Progenitor cell of endocrine pancreas (in vitro differentiated cells): ENCODE measurements at regions not wholly inside any gene's neighbourhood (a gene's known extent, or its start where the extent isn't known, plus 50 kb on each side); places are given as distances from the start of the nearest gene placed in this dataset.
"Not testable (repeated sequence)": the region's sequence is repeated elsewhere in the genome, so short reads cannot be mapped to it uniquely, and the experiment has no call there.

ENCODE experiments used
- DNase-seq: peaks from one replicate; pipeline ENCODE4 v3.0.0; 2021; ENCODE audit warnings: low spot score; ENCODE audit not compliant: unreplicated experiment
- H3K27ac Mint-ChIP-seq: 2 replicates; pipeline ENCODE4 v1.8.0; 2021; ENCODE audit warnings: mild to moderate bottlenecking, moderate library complexity, mixed read lengths
- H3K27me3 Mint-ChIP-seq: 2 replicates; pipeline ENCODE4 v1.8.0; 2021; ENCODE audit warnings: mixed read lengths
- H3K36me3 Mint-ChIP-seq: 2 replicates; pipeline ENCODE4 v1.8.0; 2022; ENCODE audit warnings: mixed read lengths; ENCODE audit not compliant: insufficient read depth
- H3K4me1 Mint-ChIP-seq: 2 replicates; pipeline ENCODE4 v1.8.0; 2021; ENCODE audit warnings: low read depth, mixed read lengths
- H3K4me3 Mint-ChIP-seq: 2 replicates; pipeline ENCODE4 v1.8.0; 2021; ENCODE audit warnings: low read depth, mild to moderate bottlenecking, moderate library complexity, mixed read lengths
- H3K9me3 Mint-ChIP-seq: 2 replicates; pipeline ENCODE4 v1.8.0; 2021; ENCODE audit warnings: low read depth, mixed read lengths
- CTCF ChIP-seq: fragments of 200-600 bp; sonication (generic); IDR thresholded peaks from one replicate; pipeline ENCODE4 v1.5.0; 2021; ENCODE audit warnings: antibody characterized with exemption, mild to moderate bottlenecking; ENCODE audit not compliant: unreplicated experiment

GRCh38 chrX:75911716-75912115 lies 126.7 kb upstream of the MAGEE2 start:
- Mint-ChIP-seq H3K4me3 (no peak overlapping the region), H3K36me3 (no peaks in the 10 kb centered on the region), H3K27ac (no peak overlapping the region), H3K4me1 (peaks cover 2% of the 10 kb centered on the region), H3K27me3 (no peaks in the 10 kb centered on the region), H3K9me3 (peaks cover 22% of the 10 kb centered on the region)
- DNase-seq = no peak
- TF ChIP-seq CTCF = no peak

GRCh38 chrX:75957107-75957610 lies 172.1 kb upstream of the MAGEE2 start:
- Mint-ChIP-seq H3K27me3 (no peaks in the 10 kb centered on the region), H3K9me3 (peaks cover 38% of the 10 kb centered on the region)

GRCh38 chrX:75961321-75961720 lies 176.3 kb upstream of the MAGEE2 start:
- H3K36me3 Mint-ChIP-seq, H3K9me3 Mint-ChIP-seq, H3K27ac Mint-ChIP-seq, H3K27me3 Mint-ChIP-seq, H3K4me3 Mint-ChIP-seq, DNase-seq, H3K4me1 Mint-ChIP-seq: not testable (repeated sequence)

More at GRCh38 chrX:75957107-75957610, 172.1 kb upstream of the MAGEE2 start:
- DNase-seq = no peak
- no peak overlapping the region for H3K4me3 Mint-ChIP-seq
- no peak overlapping the region for H3K27ac Mint-ChIP-seq
- H3K4me1 Mint-ChIP-seq = no peaks in the 10 kb centered on the region
- TF ChIP-seq CTCF = no peak
- H3K36me3 Mint-ChIP-seq = no peaks in the 10 kb centered on the region

DNA sequence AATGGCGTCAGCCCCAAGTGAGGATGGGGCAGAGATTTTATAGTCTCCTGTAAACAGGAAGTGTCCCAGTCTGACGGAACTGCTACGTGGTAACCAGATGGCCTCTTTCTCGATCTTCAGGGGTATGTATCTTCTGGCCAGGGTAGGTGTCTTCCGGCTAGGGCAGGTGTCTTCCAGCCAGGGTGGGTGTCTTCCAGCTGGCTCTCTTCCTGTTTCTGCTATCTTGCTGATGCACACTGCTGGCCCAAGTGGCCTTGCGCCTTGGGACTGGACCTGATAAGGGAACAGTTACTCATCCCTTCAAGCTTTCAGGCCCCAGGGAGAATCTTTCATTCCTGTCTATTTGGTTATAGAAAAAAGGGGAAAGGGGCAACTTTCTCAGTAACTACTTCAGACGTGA lies 178.7 kb upstream of the MAGEE2 start:
- Mint-ChIP-seq H3K36me3 (no peaks in the 10 kb centered on the region), H3K9me3 (peaks cover 9% of the 10 kb centered on the region), H3K27ac (no peak overlapping the region), H3K27me3 (no peaks in the 10 kb centered on the region), H3K4me1 (no peaks in the 10 kb centered on the region), H3K4me3 (no peak overlapping the region)
- no peak for DNase-seq
- TF ChIP-seq CTCF = no peak

DNA sequence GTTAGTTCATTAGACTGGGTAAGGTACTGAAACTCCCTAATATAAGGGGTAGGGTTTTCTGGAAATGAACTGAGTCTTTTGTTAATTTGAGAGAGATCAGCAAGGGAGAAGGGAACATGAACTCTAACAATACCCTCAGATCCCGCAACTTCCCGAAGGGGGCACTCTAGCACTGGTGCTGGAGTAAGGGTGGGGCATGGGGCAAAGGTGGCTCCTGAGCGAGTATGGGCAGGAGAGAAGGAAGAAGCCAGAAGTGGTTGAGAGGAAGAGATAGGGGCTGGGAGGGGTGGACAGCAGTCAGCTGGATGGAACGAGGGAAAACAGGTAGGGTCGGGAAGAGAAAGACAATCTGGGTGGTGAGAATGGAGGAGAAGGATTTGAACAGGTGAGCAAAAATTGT lies 183.2 kb upstream of the MAGEE2 start:
- no peak overlapping the region for H3K4me3 Mint-ChIP-seq
- peaks cover 15% of the 10 kb centered on the region for H3K9me3 Mint-ChIP-seq
- H3K36me3 Mint-ChIP-seq = no peaks in the 10 kb centered on the region
- no peaks in the 10 kb centered on the region for H3K4me1 Mint-ChIP-seq
- no peak for DNase-seq
- TF ChIP-seq CTCF = no peak
- H3K27me3 Mint-ChIP-seq = no peaks in the 10 kb centered on the region
- no peak overlapping the region for H3K27ac Mint-ChIP-seq

DNA sequence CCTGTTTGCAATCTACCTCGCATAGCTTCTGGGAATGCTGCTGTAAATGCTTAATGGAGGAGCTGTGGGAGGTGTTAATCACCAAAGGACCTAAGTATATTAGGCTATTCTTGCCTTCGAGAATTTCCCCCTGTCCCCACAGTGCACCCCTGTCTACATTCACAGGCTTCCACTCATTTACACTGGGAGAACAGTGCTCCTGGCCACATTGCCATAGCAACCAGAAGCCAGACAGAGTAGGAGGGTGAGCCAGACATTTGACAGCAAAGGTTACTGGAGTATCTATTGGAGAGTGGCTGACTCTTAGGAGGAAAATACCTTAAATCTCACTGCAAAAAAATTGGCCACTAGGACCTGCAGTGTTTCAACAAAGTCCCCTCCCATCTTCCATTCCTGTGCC lies 185.9 kb upstream of the PBDC1 start:
- H3K27me3 Mint-ChIP-seq = no peaks in the 10 kb centered on the region
- DNase-seq = no peak
- no peak overlapping the region for H3K4me3 Mint-ChIP-seq
- no peak overlapping the region for H3K27ac Mint-ChIP-seq
- H3K9me3 Mint-ChIP-seq = peaks cover 17% of the 10 kb centered on the region
- no peaks in the 10 kb centered on the region for H3K36me3 Mint-ChIP-seq
- TF ChIP-seq CTCF = no peak
- peaks cover 13% of the 10 kb centered on the region for H3K4me1 Mint-ChIP-seq
